Ammon's horn (tissue), 1 donor: ENCODE measurements at regions not wholly inside any gene's neighbourhood (a gene's known extent, or its start where the extent isn't known, plus 50 kb on each side); places are given as distances from the start of the nearest gene placed in this dataset.
A peak's percentile ranks its signal among the peaks of the same experiment; 100 is the strongest.
"Not testable (repeated sequence)": the region's sequence is repeated elsewhere in the genome, so short reads cannot be mapped to it uniquely, and the experiment has no call there.

Experiments used
- DNase-seq: peaks from one replicate; pipeline ENCODE4 v3.0.0-alpha.2; 2016; ENCODE audit warnings: low spot score

GRCh38 chr13:44887515-44887914, 101.8 kb downstream of the NUFIP1 start:
- DNase-seq: no peak

DNA sequence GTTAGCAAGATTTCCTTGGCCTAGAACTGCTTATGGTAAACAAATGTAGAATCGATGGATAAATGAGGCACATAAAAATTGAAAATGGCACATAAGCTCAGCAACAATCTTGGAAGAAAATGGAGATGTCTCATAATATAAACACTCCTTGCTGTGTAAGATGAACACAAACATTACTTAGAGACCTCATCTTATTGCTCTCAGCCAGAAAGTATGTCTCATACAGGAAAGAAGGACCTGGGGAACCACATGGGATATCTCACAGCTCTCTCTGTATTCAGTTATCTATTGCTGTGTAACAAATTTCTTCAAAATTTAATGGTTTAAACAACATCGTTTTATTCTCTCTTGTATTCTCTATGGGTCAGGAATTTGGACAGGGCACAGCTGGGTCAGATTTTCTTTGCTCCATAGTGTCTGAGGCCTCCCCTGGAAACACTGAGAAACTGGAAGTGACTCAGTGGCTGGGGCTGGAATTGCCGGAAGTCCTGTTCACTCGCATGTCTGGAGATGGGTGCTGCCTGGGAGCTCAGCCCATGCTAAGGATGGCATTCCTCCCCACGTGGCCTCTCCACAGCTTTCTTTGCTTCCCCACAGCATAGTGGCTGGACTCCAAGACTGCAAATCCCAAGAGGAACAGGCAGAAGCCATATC, 105.1 kb downstream of the NUFIP1 start:
- DNase-seq: no peak

GRCh38 chr13:44879452-44880058, 109.7 kb downstream of the NUFIP1 start:
- no peak for DNase-seq

DNA sequence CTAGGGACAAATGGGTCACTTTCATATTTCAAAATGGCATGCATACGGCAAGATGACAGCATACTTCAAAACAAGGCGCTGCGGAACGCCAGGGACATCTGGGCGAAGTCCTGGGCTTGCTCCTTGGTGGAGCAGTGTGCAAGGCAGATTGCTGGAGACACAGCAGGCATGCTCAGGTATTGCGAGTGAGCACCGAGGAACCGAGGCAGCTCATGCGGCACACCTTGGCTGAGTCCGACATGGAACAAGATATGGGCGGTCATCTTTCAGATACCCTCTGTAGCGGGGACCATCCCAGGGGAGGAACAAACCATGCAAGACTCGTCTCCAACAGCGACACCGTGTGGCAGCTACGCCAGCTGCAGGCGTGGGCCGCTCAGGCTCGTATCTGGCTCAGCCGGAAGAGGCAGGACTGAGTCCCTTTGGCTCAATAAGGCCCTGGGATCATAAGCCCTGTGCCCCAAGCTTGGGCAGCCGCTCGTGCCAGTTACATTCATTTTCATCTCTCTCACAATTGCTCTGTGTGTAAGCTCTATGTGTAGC, 112.4 kb downstream of the NUFIP1 start:
- DNase-seq: no peak

- DNase-seq: no peak
Observed at GRCh38 chr13:44874886-44875630, 114.2 kb downstream of the NUFIP1 start.

DNA sequence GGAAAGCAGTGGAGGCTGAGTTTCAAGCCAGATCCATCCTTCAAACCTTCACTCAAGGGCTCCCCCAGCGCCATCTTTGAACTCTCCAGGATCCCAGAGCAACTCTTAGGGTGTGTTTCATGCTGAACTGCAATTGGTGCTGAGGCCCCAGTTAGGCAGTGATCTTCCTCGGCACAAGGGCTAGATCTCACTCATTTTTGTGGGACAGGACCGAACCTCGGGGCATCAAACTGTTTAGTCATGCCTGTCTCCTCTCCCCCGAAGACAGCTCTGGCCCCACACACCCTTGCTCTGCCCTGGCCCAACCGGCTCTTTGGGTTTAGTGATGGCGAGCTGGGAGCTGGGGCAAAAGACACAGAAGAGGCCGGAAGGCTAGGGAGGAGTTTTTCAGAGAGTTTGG, 115.1 kb downstream of the NUFIP1 start:
- no peak for DNase-seq

DNA sequence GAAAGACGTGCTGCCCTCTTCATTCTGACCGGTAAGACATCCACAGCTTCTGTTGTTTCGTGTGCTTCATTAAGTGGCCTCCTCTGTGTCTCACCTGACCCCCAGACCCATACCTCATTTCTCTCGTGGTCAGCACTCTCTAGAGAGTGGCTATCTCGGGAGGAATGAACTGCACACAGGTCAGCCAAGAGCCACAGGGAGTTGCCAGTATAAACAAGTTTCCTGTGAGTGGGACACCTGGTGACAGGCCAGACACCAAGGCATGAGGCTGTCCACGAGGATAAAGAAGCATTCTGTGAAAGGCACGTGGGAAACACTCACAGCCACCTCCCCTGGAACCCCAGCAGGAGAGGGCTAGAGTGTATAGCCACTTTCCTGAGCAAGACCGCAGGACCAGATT, 115.8 kb downstream of the NUFIP1 start:
- no peak for DNase-seq

- DNase-seq: no peak
Observed at GRCh38 chr13:44872751-44873150, 116.5 kb downstream of the NUFIP1 start.

GRCh38 chr13:44870456-44870929, 118.8 kb downstream of the NUFIP1 start:
- no peak for DNase-seq

DNA sequence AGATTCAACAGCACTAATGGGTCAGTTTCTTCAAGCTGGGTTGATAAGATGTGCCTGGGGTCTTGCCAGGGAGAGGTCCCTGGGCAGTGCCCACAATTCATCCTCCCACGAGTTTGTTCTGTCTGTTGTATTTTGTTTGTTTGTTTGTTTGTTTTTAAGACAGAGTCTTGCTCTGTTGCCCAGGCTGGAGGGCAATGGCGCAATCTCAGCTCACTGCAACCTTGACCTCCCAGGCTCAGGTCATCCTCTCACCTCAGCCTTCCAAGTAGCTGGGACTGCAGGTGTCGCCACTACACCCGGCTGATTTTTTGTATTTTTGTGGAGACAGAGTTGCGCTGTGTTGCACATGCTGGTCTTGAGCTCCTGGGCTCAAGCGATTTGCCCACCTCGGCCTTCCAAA, 120.1 kb downstream of the NUFIP1 start:
- DNase-seq: no peak

- no peak for DNase-seq
Observed at GRCh38 chr13:44868397-44868796, 120.9 kb downstream of the NUFIP1 start.

DNA sequence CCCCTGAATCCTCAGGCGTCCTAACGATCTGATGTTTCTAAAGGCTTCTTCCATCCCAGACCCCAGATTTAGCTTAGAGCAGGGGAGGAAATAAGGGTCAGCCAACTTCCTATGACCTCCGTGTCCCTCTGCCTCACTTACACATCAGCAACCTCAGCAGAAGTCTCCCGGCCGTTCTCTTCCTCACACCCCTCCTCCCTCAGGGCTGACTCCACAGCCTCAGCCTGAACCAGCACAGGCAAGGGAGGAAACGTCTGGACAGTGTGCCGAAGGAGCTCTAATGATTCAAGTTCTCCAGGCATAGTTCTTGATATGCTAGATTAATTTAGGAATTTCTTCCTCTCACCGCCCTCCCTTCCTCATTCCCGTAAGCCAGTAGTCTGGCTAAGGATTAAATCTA, 121.4 kb downstream of the NUFIP1 start:
- DNase-seq: no peak

- no peak for DNase-seq
Observed at GRCh38 chr13:44866411-44866911, 122.8 kb downstream of the NUFIP1 start.

DNA sequence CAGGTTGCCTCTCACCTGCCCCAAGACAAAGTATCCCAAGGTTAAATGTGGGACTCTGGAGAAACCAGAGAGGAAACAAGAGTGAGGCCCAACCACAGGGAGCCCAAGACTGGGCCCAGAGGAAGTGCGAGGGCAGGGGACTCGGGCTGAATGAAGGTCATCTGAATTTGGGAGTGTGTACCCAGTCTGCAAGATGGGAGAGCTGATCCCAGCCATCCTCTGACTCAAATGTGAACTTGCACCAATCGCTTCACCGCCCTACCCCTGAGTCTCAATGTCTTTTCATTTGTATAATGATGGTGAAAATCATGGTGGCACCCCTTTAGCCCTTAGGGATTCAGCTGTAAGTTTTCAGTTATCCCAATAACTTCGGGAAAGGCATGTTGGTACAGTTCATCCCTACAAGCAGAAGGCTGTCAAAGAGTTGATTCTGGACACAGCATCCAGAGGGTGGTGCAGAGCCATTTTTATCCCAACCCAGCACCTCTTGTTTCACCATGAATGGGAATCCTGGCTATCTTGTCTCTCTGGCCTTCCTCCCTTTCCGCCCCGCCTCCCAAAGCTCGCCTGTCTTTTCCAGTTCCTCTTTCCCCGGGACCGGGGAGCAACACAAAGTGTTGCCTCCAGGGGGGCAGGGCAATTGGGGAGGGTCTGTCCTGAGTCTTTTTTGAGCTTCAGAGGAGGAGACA, 123.4 kb downstream of the NUFIP1 start:
- no peak for DNase-seq

DNA sequence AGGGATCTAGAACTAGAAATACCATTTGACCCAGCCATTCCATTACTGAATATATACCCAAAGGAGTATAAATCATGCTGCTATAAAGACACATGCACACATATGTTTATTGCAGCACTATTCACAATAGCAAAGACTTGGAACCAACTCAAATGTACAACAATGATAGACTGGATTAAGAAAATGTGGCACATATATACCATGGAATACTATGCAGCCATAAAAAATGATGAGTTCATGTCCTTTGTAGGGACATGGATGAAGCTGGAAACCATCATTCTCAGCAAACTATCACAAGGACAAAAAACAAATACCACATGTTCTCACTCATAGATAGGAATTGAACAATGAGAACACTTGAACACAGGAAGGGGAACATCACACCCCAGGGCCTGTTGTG, 125.6 kb downstream of the NUFIP1 start:
- DNase-seq: not testable (repeated sequence)

- DNase-seq: no peak
Observed at GRCh38 chr13:44860454-44860853, 128.8 kb downstream of the NUFIP1 start.

DNA sequence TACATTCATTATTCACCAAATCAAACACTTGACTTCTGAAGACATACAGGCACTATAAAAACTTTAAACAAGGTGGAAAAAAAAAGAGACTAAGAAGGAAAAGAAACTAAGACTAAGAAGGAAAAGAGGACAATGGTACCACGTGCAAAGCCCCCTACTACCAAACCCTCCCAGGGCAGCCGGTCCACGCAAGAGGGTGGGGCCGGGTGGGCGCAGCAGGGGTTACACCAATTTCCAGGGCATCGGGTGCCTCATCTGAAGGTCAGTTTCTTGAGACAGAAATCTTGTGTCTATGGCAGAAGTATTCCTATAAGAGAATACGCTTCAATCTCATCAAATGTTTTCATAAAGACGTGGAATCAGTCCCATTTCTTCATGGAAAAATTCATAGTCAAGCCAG, 131.5 kb downstream of the NUFIP1 start:
- DNase-seq: no peak

GRCh38 chr13:44857061-44857460, 132.2 kb downstream of the NUFIP1 start:
- DNase-seq: no peak

DNA sequence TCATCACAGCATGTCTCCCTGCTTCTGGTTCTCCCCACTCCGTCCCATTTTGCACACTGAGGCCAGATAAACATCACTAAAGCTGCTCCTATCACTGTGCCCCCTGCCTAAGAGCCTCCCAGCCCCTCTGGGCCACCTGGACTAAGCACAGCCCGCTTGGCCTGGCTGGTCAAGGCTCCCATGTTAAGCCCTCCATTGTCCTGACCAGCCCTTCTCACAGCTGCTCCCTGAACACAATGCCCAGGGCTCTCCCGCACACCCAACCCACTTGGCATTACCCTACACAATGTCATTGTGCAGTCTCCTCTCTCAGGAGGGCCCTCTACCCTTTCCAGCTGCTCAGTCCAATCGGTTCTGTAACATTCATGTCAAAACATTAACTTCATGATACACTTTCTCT, 133.4 kb downstream of the NUFIP1 start:
- DNase-seq: no peak

DNA sequence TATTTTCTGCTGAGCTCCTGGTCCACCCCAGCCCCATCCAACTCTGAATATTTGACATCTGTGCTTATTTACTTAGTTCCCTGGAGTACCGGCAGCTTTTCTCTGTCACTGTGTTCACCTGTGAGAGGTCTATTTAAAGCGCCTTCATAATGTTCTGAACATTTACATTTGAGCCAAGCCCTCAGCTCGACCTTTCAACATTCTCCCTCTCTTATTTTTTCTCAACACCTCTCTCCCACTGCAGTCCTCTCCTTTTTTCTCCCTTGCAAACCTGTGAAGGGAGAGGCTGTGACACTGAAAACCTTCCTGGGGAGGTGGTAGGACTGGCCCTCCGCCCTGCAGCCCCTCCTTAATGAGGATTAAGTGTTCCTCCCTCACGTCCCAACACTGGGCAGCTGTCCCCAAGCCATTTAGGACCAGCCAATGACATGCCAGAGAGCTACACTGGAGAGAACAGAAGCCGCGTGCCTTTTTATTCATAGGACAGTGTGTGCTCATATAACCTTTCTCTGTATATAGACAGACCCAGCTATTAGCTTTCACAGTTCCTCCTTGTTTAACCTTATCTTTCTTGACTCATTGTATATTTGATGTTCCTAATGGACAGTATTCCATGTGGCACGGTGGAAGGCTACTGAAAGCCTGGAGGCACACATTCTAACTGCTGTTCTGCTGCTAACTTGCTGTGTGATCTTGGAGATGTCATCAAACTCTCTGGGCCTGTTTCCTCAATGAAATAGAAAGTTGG, 134.8 kb downstream of the NUFIP1 start:
- peak; percentile 10 for DNase-seq

- DNase-seq: no peak
Observed at GRCh38 chr13:44853641-44854040, 135.6 kb downstream of the NUFIP1 start.
